H9 (cell line): ENCODE measurements at regions not wholly inside any gene's neighbourhood (a gene's known extent, or its start where the extent isn't known, plus 50 kb on each side); places are given as distances from the start of the nearest gene placed in this dataset.

Experiments used
- DNase-seq: peaks from one replicate; pipeline ENCODE4 v3.0.0-alpha.2; 2017
- H2AFZ ChIP-seq: one replicate; pipeline ENCODE4 v1.6.1; 2013; ENCODE audit warnings: mild to moderate bottlenecking, low read length, control low read depth, moderate library complexity
- H2AK5ac ChIP-seq: 2 replicates; pipeline ENCODE4 v1.6.1; 2013; ENCODE audit warnings: low read length, control low read depth, mixed read lengths; ENCODE audit not compliant: insufficient read length
- H2BK120ac ChIP-seq: one replicate; pipeline ENCODE4 v1.6.1; 2013; ENCODE audit warnings: low read depth, mild to moderate bottlenecking, low read length, control low read depth, inconsistent platforms; ENCODE audit not compliant: poor library complexity, severe bottlenecking
- H2BK12ac ChIP-seq: 2 replicates; pipeline ENCODE4 v1.6.1; 2013; ENCODE audit warnings: low read length, control low read depth, mixed read lengths, low read depth; ENCODE audit not compliant: insufficient read length
- H2BK15ac ChIP-seq: 2 replicates; pipeline ENCODE4 v1.6.1; 2013; ENCODE audit warnings: low read depth, low read length, control low read depth
- H2BK20ac ChIP-seq: one replicate; pipeline ENCODE4 v1.6.1; 2013; ENCODE audit warnings: low read depth, mild to moderate bottlenecking, low read length, control low read depth, inconsistent platforms; ENCODE audit not compliant: poor library complexity, severe bottlenecking
- H2BK5ac ChIP-seq: 2 replicates; pipeline ENCODE4 v1.6.1; 2013; ENCODE audit warnings: low read length, control low read depth, mixed read lengths; ENCODE audit not compliant: insufficient read length
- H3K14ac ChIP-seq: 2 replicates; pipeline ENCODE4 v1.6.1; 2013; ENCODE audit warnings: low read length, control low read depth; ENCODE audit not compliant: insufficient read depth
- H3K18ac ChIP-seq: 2 replicates; pipeline ENCODE4 v1.6.1; 2013; ENCODE audit warnings: low read depth, mild to moderate bottlenecking, mixed read lengths, low read length, control low read depth; ENCODE audit not compliant: insufficient read length
- H3K23ac ChIP-seq: 2 replicates; pipeline ENCODE4 v1.6.1; 2013; ENCODE audit warnings: low read length, control low read depth, mixed read lengths, low read depth; ENCODE audit not compliant: insufficient read length
- H3K23me2 ChIP-seq: 2 replicates; pipeline ENCODE4 v1.6.1; 2013; ENCODE audit warnings: low read depth, mild to moderate bottlenecking, mixed read lengths, low read length, control low read depth; ENCODE audit not compliant: insufficient read length, poor library complexity, severe bottlenecking
- H3K27ac ChIP-seq: 2 replicates; pipeline ENCODE4 v1.5.1; 2013; ENCODE audit warnings: low read length, control low read depth, mixed read lengths, low read depth; ENCODE audit not compliant: insufficient read length
- H3K27me3 ChIP-seq: 2 replicates; pipeline ENCODE4 v1.6.1; 2013; ENCODE audit warnings: low read length, control low read depth, inconsistent platforms; ENCODE audit not compliant: insufficient read depth
- H3K4ac ChIP-seq: 2 replicates; pipeline ENCODE4 v1.6.1; 2013; ENCODE audit warnings: low read depth, mild to moderate bottlenecking, control low read depth, inconsistent platforms, low read length, moderate library complexity
- H3K4me1 ChIP-seq: 2 replicates; pipeline ENCODE4 v1.6.1; 2013; ENCODE audit warnings: low read length, control low read depth, inconsistent platforms; ENCODE audit not compliant: insufficient read depth
- H3K4me2 ChIP-seq: 2 replicates; pipeline ENCODE4 v1.6.1; 2013; ENCODE audit warnings: low read length, control low read depth, mixed read lengths; ENCODE audit not compliant: insufficient read length, insufficient read depth
- H3K56ac ChIP-seq: 2 replicates; pipeline ENCODE4 v1.6.1; 2013; ENCODE audit warnings: low read depth, mild to moderate bottlenecking, mixed read lengths, low read length, control low read depth; ENCODE audit not compliant: insufficient read length
- H3K79me1 ChIP-seq: 2 replicates; pipeline ENCODE4 v1.6.1; 2013; ENCODE audit warnings: low read depth, mild to moderate bottlenecking, moderate library complexity, low read length, control low read depth, inconsistent platforms; ENCODE audit not compliant: insufficient read depth, poor library complexity, severe bottlenecking
- H3K79me2 ChIP-seq: 2 replicates; pipeline ENCODE4 v1.6.1; 2013; ENCODE audit warnings: low read length, control low read depth, inconsistent platforms; ENCODE audit not compliant: insufficient read depth
- H3K9ac ChIP-seq: 2 replicates; pipeline ENCODE4 v1.6.1; 2013; ENCODE audit warnings: low read length, control low read depth, mixed read lengths; ENCODE audit not compliant: insufficient read length; ENCODE audit errors: extremely low read depth
- H3K9me3 ChIP-seq: one replicate; pipeline ENCODE4 v1.6.1; 2013; ENCODE audit warnings: low read depth, low read length, inconsistent platforms; ENCODE audit not compliant: control insufficient read depth
- H3T11ph ChIP-seq: one replicate; pipeline ENCODE4 v1.6.1; 2013; ENCODE audit warnings: mild to moderate bottlenecking, low read length, control low read depth, inconsistent platforms
- H4K20me1 ChIP-seq: one replicate; pipeline ENCODE4 v1.6.1; 2013; ENCODE audit not compliant: control insufficient read depth, insufficient read length, insufficient read depth
- H4K5ac ChIP-seq: 2 replicates; pipeline ENCODE4 v1.6.1; 2013; ENCODE audit warnings: low read depth, mild to moderate bottlenecking, mixed read lengths, low read length, control low read depth; ENCODE audit not compliant: insufficient read length
- H4K8ac ChIP-seq: replicated peaks from 2 replicates; pipeline ENCODE4 v1.6.1; 2013; ENCODE audit warnings: low read length, control low read depth, mixed read lengths, low read depth; ENCODE audit not compliant: insufficient read length
- H4K91ac ChIP-seq: 2 replicates; pipeline ENCODE4 v1.6.1; 2013; ENCODE audit warnings: low read depth, mild to moderate bottlenecking, moderate library complexity, mixed read lengths, low read length, control low read depth; ENCODE audit not compliant: insufficient read length
- H3K27ac Mint-ChIP-seq, 3 experiments: 2 replicates in 2 of 3; 3 replicates in 1 of 3; pipeline ENCODE4 v1.8.0; 2020 to 2021; ENCODE audit warnings: mixed read lengths in 3 of 3, mild to moderate bottlenecking in 1 of 3, moderate library complexity in 1 of 3
- H3K27me3 Mint-ChIP-seq: 2 replicates; pipeline ENCODE4 v1.8.0; 2021; ENCODE audit warnings: low read depth, mild to moderate bottlenecking, moderate library complexity, mixed read lengths
- H3K36me3 Mint-ChIP-seq, 3 experiments: 2 replicates in 2 of 3; 3 replicates in 1 of 3; pipeline ENCODE4 v1.8.0; 2020 to 2021; ENCODE audit warnings: low read depth in 3 of 3, mixed read lengths in 3 of 3; ENCODE audit not compliant: insufficient read depth in 1 of 3
- H3K4me1 Mint-ChIP-seq, 2 experiments: 2 replicates each; pipeline ENCODE4 v1.8.0; 2020; ENCODE audit warnings: mixed read lengths in 2 of 2
- H3K4me3 Mint-ChIP-seq, 2 experiments: 2 replicates in 1 of 2; 3 replicates in 1 of 2; pipeline ENCODE4 v1.8.0; 2020 to 2021; ENCODE audit warnings: mild to moderate bottlenecking in 2 of 2, mixed read lengths in 2 of 2, moderate library complexity in 1 of 2
- H3K9me3 Mint-ChIP-seq, 2 experiments: 2 replicates in 1 of 2; 3 replicates in 1 of 2; pipeline ENCODE4 v1.8.0; 2020; ENCODE audit warnings: mild to moderate bottlenecking in 2 of 2, mixed read lengths in 2 of 2, moderate library complexity in 1 of 2
- CTCF ChIP-seq: fragments of 200-600 bp; sonication (generic); conservative IDR thresholded peaks from 3 replicates; pipeline ENCODE4 v1.8.0; 2021; ENCODE audit warnings: antibody characterized with exemption, mild to moderate bottlenecking
- WGBS: extraction: QIAGEN DNeasy Blood & Tissue Kit; methylation state at CpG from one replicate; pipeline ENCODE4 v1.1.7; 2013; ENCODE audit warnings: missing lambda C conversion rate, low lambda C conversion rate, mixed read lengths; ENCODE audit not compliant: insufficient read length; ENCODE audit errors: extremely low coverage; 5-methylcytosine and 5-hydroxymethylcytosine counted together

- Histone ChIP-seq H2AFZ (no peak overlapping the region), H2BK120ac (no peak overlapping the region), H2BK5ac (no peak overlapping the region), H4K20me1 (no peaks in the 10 kb centered on the region), H4K5ac (no peak overlapping the region), H3K4me1 (peaks cover 2% of the 10 kb centered on the region; the same call in 1 of the 2 replicates), H3K23ac (no peak overlapping the region), H2AK5ac (no peak overlapping the region), H2BK15ac (no peak overlapping the region), H3K14ac (no peak overlapping the region), H3K4ac (no peak overlapping the region), H2BK12ac (no peak overlapping the region), H2BK20ac (no peak overlapping the region), H3K27ac (no peak overlapping the region), H4K91ac (no peak overlapping the region), H3K23me2 (no peaks in the 10 kb centered on the region), H3K79me1 (no peaks in the 10 kb centered on the region), H4K8ac (no peak overlapping the region), H3K9ac (no peak overlapping the region), H3K4me2 (no peak overlapping the region), H3K79me2 (no peaks in the 10 kb centered on the region), H3K18ac (no peak overlapping the region), H3K9me3 (no peaks in the 10 kb centered on the region), H3T11ph (no peak overlapping the region), H3K27me3 (no peaks in the 10 kb centered on the region), H3K56ac (no peak overlapping the region)
- Mint-ChIP-seq H3K4me1 (peaks cover 11 to 15% of the 10 kb centered on the region in 2 experiments), H3K27me3 (no peaks in the 10 kb centered on the region), H3K4me3 (no peak overlapping the region), H3K27ac (no peak overlapping the region), H3K9me3 (no peaks in the 10 kb centered on the region), H3K36me3 (no peaks in the 10 kb centered on the region)
- no peak for TF ChIP-seq CTCF
- no peak for DNase-seq
- WGBS, result no CpG with 5 or more reads among the region's 8 CpGs
Observed at GRCh38 chr3:178384321-178385230, 151.7 kb upstream of the KCNMB2 start.
